Epithelial cell of proximal tubule (primary cell): ENCODE measurements at regions not wholly inside any gene's neighbourhood (a gene's known extent, or its start where the extent isn't known, plus 50 kb on each side); places are given as distances from the start of the nearest gene placed in this dataset.

Experiments
- DNase-seq: peaks from one replicate; pipeline ENCODE4 v3.0.0-alpha.2; 2011; ENCODE audit warnings: low read depth
- H3K4me3 ChIP-seq: 2 replicates; pipeline ENCODE4 v1.5.1; 2011; ENCODE audit warnings: low read depth, mild to moderate bottlenecking, low read length
- TF ChIP-seq, protein P1 (sequence below): conservative IDR thresholded peaks from 2 replicates; pipeline ENCODE4 v1.5.1; 2012; ENCODE audit warnings: low read depth, mild to moderate bottlenecking, low read length

- TF ChIP-seq, protein P1, sequence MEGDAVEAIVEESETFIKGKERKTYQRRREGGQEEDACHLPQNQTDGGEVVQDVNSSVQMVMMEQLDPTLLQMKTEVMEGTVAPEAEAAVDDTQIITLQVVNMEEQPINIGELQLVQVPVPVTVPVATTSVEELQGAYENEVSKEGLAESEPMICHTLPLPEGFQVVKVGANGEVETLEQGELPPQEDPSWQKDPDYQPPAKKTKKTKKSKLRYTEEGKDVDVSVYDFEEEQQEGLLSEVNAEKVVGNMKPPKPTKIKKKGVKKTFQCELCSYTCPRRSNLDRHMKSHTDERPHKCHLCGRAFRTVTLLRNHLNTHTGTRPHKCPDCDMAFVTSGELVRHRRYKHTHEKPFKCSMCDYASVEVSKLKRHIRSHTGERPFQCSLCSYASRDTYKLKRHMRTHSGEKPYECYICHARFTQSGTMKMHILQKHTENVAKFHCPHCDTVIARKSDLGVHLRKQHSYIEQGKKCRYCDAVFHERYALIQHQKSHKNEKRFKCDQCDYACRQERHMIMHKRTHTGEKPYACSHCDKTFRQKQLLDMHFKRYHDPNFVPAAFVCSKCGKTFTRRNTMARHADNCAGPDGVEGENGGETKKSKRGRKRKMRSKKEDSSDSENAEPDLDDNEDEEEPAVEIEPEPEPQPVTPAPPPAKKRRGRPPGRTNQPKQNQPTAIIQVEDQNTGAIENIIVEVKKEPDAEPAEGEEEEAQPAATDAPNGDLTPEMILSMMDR: no peak
- H3K4me3 ChIP-seq: no peak overlapping the region
- DNase-seq: no peak
Observed at GRCh38 chr5:124468671-124469411, 277.6 kb downstream of the ZNF608 start.

GRCh38 chr5:124467745-124468144 lies 278.7 kb downstream of the ZNF608 start:
- TF ChIP-seq, protein P1: no peak
- DNase-seq: no peak

DNA sequence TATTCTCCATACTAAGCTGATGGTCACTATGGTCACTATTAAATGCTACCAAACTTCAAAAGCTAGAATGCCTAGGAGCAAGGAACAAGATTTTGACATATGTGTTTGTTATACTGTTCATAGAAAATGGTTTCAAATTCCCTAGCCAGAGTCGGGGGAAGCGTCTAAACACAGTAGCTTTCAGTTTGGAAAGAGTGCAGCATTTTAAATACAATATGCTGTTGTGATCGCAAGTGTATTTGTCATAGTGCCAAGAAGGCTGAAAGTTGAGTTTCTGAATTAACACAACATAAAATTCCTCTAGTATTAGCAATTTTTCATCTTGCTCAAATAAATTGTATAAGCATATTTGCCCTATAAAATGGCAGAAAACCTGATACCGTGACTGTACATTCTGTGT lies 280.4 kb downstream of the ZNF608 start:
- TF ChIP-seq, protein P1: no peak
- DNase-seq: no peak
- H3K4me3 ChIP-seq: no peak overlapping the region

More at GRCh38 chr5:124467745-124468144, 278.7 kb downstream of the ZNF608 start:
- no peak overlapping the region for H3K4me3 ChIP-seq

- no peak overlapping the region for H3K4me3 ChIP-seq
- no peak for DNase-seq
- TF ChIP-seq, protein P1: no peak
Observed at GRCh38 chr5:124463851-124464250, 282.6 kb downstream of the ZNF608 start.

GRCh38 chr5:124462751-124463150 lies 283.7 kb downstream of the ZNF608 start:
- no peak overlapping the region for H3K4me3 ChIP-seq
- no peak for DNase-seq
- TF ChIP-seq, protein P1: no peak

GRCh38 chr5:124461941-124462340 lies 284.5 kb downstream of the ZNF608 start:
- DNase-seq: no peak
- no peak overlapping the region for H3K4me3 ChIP-seq
- TF ChIP-seq, protein P1: no peak

- no peak overlapping the region for H3K4me3 ChIP-seq
- TF ChIP-seq, protein P1: no peak
- no peak for DNase-seq
Observed at GRCh38 chr5:124461157-124461556, 285.3 kb downstream of the ZNF608 start.
